DOHH2 (cell line): ENCODE measurements at regions not wholly inside any gene's neighbourhood (a gene's known extent, or its start where the extent isn't known, plus 50 kb on each side); places are given as distances from the start of the nearest gene placed in this dataset.

Experiments
- H3F3A ChIP-seq: fragments of 200-600 bp; sonication (generic), shearing (Covaris generic); 2 replicates; pipeline ENCODE4 v1.6.0; 2016; ENCODE audit warnings: antibody characterized with exemption, mild to moderate bottlenecking; ENCODE audit not compliant: control insufficient read depth, insufficient read depth
- H3K27ac ChIP-seq: fragments of 200-600 bp; sonication (generic); 2 replicates; pipeline ENCODE4 v1.5.1; 2014; ENCODE audit warnings: low read depth, mild to moderate bottlenecking, low read length, moderate library complexity
- H3K27me3 ChIP-seq: fragments of 200-600 bp; sonication (generic); 2 replicates; pipeline ENCODE4 v1.6.1; 2014; ENCODE audit warnings: mild to moderate bottlenecking, low read length, mixed read lengths; ENCODE audit not compliant: control insufficient read depth
- H3K36me3 ChIP-seq: fragments of 200-600 bp; sonication (generic); 2 replicates; pipeline ENCODE4 v1.6.1; 2014; ENCODE audit warnings: mild to moderate bottlenecking, low read length, moderate library complexity, mixed read lengths; ENCODE audit not compliant: control insufficient read depth
- H3K4me1 ChIP-seq: fragments of 200-600 bp; sonication (generic); 2 replicates; pipeline ENCODE4 v1.6.1; 2014; ENCODE audit warnings: mild to moderate bottlenecking, low read length, mixed read lengths; ENCODE audit not compliant: control insufficient read depth
- H3K4me2 ChIP-seq: fragments of 200-600 bp; sonication (generic); 2 replicates; pipeline ENCODE4 v1.6.0; 2014; ENCODE audit warnings: mild to moderate bottlenecking, low read length, moderate library complexity
- H3K4me3 ChIP-seq: fragments of 200-600 bp; sonication (generic); 2 replicates; pipeline ENCODE4 v1.5.1; 2014; ENCODE audit warnings: mild to moderate bottlenecking, low read length, mixed read lengths
- H3K79me2 ChIP-seq: fragments of 200-600 bp; sonication (generic); 2 replicates; pipeline ENCODE4 v1.6.1; 2014; ENCODE audit warnings: mild to moderate bottlenecking, low read length, mixed read lengths; ENCODE audit not compliant: control insufficient read depth
- H3K9me2 ChIP-seq: fragments of 200-600 bp; sonication (generic); replicated peaks from 2 replicates; pipeline ENCODE4 v1.6.1; 2014; ENCODE audit warnings: mild to moderate bottlenecking, low read length, mixed read lengths; ENCODE audit not compliant: control insufficient read depth
- H3K9me3 ChIP-seq: fragments of 200-600 bp; sonication (generic); 2 replicates; pipeline ENCODE4 v1.6.1; 2014; ENCODE audit warnings: antibody characterized with exemption, low read length, mixed read lengths; ENCODE audit not compliant: control insufficient read depth, insufficient read depth
- H4K20me1 ChIP-seq: fragments of 200-600 bp; sonication (generic); 2 replicates; pipeline ENCODE4 v1.6.0; 2014; ENCODE audit warnings: low read depth, mild to moderate bottlenecking, antibody characterized with exemption, low read length, moderate library complexity; ENCODE audit not compliant: control insufficient read depth, insufficient read depth
- EZH2phosphoT487 ChIP-seq: fragments of 200-600 bp; sonication (generic); IDR thresholded peaks from 2 replicates; pipeline ENCODE4 v1.6.1; 2017; ENCODE audit warnings: borderline replicate concordance, mild to moderate bottlenecking, antibody characterized with exemption, low read length, moderate library complexity, mixed read lengths
- TF ChIP-seq, protein P1 (sequence below): fragments of 200-600 bp; sonication (generic); IDR thresholded peaks from one replicate; pipeline ENCODE4 v1.5.1; 2014; ENCODE audit warnings: antibody characterized with exemption, mild to moderate bottlenecking, low read depth, low read length; ENCODE audit not compliant: poor library complexity, severe bottlenecking

GRCh38 chr2:579351-579886 is 97.8 kb downstream of the TMEM18 start:
- Histone ChIP-seq H3K79me2 (no peaks in the 10 kb centered on the region), H3K4me2 (no peak overlapping the region), H4K20me1 (no peaks in the 10 kb centered on the region), H3F3A (no peaks in the 10 kb centered on the region), H3K9me3 (no peaks in the 10 kb centered on the region), H3K27me3 (no peaks in the 10 kb centered on the region), H3K27ac (no peak overlapping the region), H3K4me3 (no peak overlapping the region), H3K9me2 (no peaks in the 10 kb centered on the region), H3K4me1 (no peaks in the 10 kb centered on the region), H3K36me3 (no peaks in the 10 kb centered on the region)
- TF ChIP-seq EZH2phosphoT487: no peak
- TF ChIP-seq, protein P1, sequence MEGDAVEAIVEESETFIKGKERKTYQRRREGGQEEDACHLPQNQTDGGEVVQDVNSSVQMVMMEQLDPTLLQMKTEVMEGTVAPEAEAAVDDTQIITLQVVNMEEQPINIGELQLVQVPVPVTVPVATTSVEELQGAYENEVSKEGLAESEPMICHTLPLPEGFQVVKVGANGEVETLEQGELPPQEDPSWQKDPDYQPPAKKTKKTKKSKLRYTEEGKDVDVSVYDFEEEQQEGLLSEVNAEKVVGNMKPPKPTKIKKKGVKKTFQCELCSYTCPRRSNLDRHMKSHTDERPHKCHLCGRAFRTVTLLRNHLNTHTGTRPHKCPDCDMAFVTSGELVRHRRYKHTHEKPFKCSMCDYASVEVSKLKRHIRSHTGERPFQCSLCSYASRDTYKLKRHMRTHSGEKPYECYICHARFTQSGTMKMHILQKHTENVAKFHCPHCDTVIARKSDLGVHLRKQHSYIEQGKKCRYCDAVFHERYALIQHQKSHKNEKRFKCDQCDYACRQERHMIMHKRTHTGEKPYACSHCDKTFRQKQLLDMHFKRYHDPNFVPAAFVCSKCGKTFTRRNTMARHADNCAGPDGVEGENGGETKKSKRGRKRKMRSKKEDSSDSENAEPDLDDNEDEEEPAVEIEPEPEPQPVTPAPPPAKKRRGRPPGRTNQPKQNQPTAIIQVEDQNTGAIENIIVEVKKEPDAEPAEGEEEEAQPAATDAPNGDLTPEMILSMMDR: no peak

- no peaks in the 10 kb centered on the region for H3K79me2 ChIP-seq
- H3K27me3 ChIP-seq: no peaks in the 10 kb centered on the region
- TF ChIP-seq, protein P1: no peak
- TF ChIP-seq EZH2phosphoT487: no peak
- H4K20me1 ChIP-seq: no peaks in the 10 kb centered on the region
- H3K9me3 ChIP-seq: no peaks in the 10 kb centered on the region
- H3K4me1 ChIP-seq: no peaks in the 10 kb centered on the region
- H3K9me2 ChIP-seq: no peaks in the 10 kb centered on the region
- H3K36me3 ChIP-seq: no peaks in the 10 kb centered on the region
- no peaks in the 10 kb centered on the region for H3F3A ChIP-seq
- H3K4me2 ChIP-seq: no peak overlapping the region
- no peak overlapping the region for H3K4me3 ChIP-seq
- no peak overlapping the region for H3K27ac ChIP-seq
Measured at GRCh38 chr2:576292-576691, 100.9 kb downstream of the TMEM18 start.

DNA sequence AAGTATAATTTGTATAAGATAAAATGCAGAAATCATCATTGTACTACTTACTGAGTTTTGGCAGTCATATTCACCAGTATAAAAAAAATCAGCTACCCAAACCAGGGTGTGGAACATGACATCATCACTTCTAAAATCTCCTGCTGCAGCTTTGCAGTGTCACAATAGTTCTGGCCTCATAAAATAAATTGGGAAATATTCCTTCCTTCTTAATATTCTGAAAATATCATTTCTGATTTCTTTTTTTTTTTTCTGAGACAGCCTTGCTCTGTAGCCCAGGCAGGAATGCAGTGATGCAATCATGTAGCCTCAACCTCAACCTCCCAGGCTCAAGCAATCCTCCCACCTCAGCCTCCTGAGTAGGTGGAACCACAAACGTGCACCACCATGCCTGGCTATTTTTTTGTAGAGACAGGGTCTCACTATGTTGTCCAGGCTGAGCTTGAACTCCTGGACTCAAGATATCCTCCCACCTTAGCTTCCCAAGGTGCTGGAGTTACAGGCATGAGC is 101.4 kb downstream of the TMEM18 start:
- Histone ChIP-seq H3K27me3 (no peaks in the 10 kb centered on the region), H3K4me1 (no peaks in the 10 kb centered on the region), H3K79me2 (no peaks in the 10 kb centered on the region), H3K36me3 (no peaks in the 10 kb centered on the region), H3F3A (no peaks in the 10 kb centered on the region), H3K4me3 (no peak overlapping the region), H4K20me1 (no peaks in the 10 kb centered on the region), H3K9me3 (no peaks in the 10 kb centered on the region), H3K9me2 (no peaks in the 10 kb centered on the region), H3K4me2 (no peak overlapping the region), H3K27ac (no peak overlapping the region)
- TF ChIP-seq EZH2phosphoT487: no peak
- TF ChIP-seq, protein P1: no peak
